NCI-H345 treated with DMSO at 0.1 percent for 48 hours (cell line): ENCODE measurements at regions not wholly inside any gene's neighbourhood (a gene's known extent, or its start where the extent isn't known, plus 50 kb on each side); places are given as distances from the start of the nearest gene placed in this dataset.

ENCODE experiments used
- DNase-seq: peaks from one replicate; lab custom pipeline; 2025; ENCODE audit not compliant: unreplicated experiment; lab: John Stamatoyannopoulos, UW

GRCh38 chr20:40188319-40188718, 500.7 kb downstream of the MAFB start:
- no peak for DNase-seq

- DNase-seq = no peak
Measured at GRCh38 chr20:40186826-40187225, 502.2 kb downstream of the MAFB start.

- DNase-seq = no peak
Measured at GRCh38 chr20:40181676-40182075, 507.4 kb downstream of the MAFB start.

GRCh38 chr20:40176098-40176841, 512.8 kb downstream of the MAFB start:
- no peak for DNase-seq

- no peak for DNase-seq
Measured at GRCh38 chr20:40175296-40175695, 513.7 kb downstream of the MAFB start.

- no peak for DNase-seq
Measured at GRCh38 chr20:40173872-40174271, 515.2 kb downstream of the MAFB start.

GRCh38 chr20:40168981-40169620, 519.9 kb downstream of the MAFB start:
- no peak for DNase-seq

GRCh38 chr20:40161391-40161790, 527.6 kb downstream of the MAFB start:
- DNase-seq = no peak

GRCh38 chr20:40160097-40160550, 528.9 kb downstream of the MAFB start:
- peak; percentile 33 for DNase-seq

- DNase-seq = no peak
Measured at GRCh38 chr20:40159276-40159675, 529.8 kb downstream of the MAFB start.

- no peak for DNase-seq
Measured at GRCh38 chr20:40156600-40157317, 532.3 kb downstream of the MAFB start.

GRCh38 chr20:40154514-40154913, 534.5 kb downstream of the MAFB start:
- DNase-seq = no peak

GRCh38 chr20:40148886-40149285, 540.1 kb downstream of the MAFB start:
- no peak for DNase-seq

GRCh38 chr20:40146071-40146470, 543.0 kb downstream of the MAFB start:
- no peak for DNase-seq

GRCh38 chr20:40144581-40144980, 544.5 kb downstream of the MAFB start:
- peak; percentile 95 for DNase-seq

- no peak for DNase-seq
Measured at GRCh38 chr20:40134176-40134575, 554.9 kb downstream of the MAFB start.

GRCh38 chr20:40120827-40121226, 568.2 kb downstream of the MAFB start:
- DNase-seq = no peak

- no peak for DNase-seq
Measured at GRCh38 chr20:40111282-40111681, 577.8 kb downstream of the MAFB start.

GRCh38 chr20:40110311-40110831, 578.7 kb downstream of the MAFB start:
- DNase-seq = no peak

GRCh38 chr20:40109136-40109535, 579.9 kb downstream of the MAFB start:
- no peak for DNase-seq

GRCh38 chr20:40108321-40108720, 580.7 kb downstream of the MAFB start:
- no peak for DNase-seq

- DNase-seq = no peak
Measured at GRCh38 chr20:40104959-40105358, 584.1 kb downstream of the MAFB start.
